H9 (cell line): ENCODE measurements at regions not wholly inside any gene's neighbourhood (a gene's known extent, or its start where the extent isn't known, plus 50 kb on each side); places are given as distances from the start of the nearest gene placed in this dataset.

Experiments
- DNase-seq: peaks from one replicate; pipeline ENCODE4 v3.0.0-alpha.2; 2017
- H2AFZ ChIP-seq: one replicate; pipeline ENCODE4 v1.6.1; 2013; ENCODE audit warnings: mild to moderate bottlenecking, low read length, control low read depth, moderate library complexity
- H2AK5ac ChIP-seq: 2 replicates; pipeline ENCODE4 v1.6.1; 2013; ENCODE audit warnings: low read length, control low read depth, mixed read lengths; ENCODE audit not compliant: insufficient read length
- H2BK120ac ChIP-seq: one replicate; pipeline ENCODE4 v1.6.1; 2013; ENCODE audit warnings: low read depth, mild to moderate bottlenecking, low read length, control low read depth, inconsistent platforms; ENCODE audit not compliant: poor library complexity, severe bottlenecking
- H2BK12ac ChIP-seq: 2 replicates; pipeline ENCODE4 v1.6.1; 2013; ENCODE audit warnings: low read length, control low read depth, mixed read lengths, low read depth; ENCODE audit not compliant: insufficient read length
- H2BK15ac ChIP-seq: 2 replicates; pipeline ENCODE4 v1.6.1; 2013; ENCODE audit warnings: low read depth, low read length, control low read depth
- H2BK20ac ChIP-seq: one replicate; pipeline ENCODE4 v1.6.1; 2013; ENCODE audit warnings: low read depth, mild to moderate bottlenecking, low read length, control low read depth, inconsistent platforms; ENCODE audit not compliant: poor library complexity, severe bottlenecking
- H2BK5ac ChIP-seq: 2 replicates; pipeline ENCODE4 v1.6.1; 2013; ENCODE audit warnings: low read length, control low read depth, mixed read lengths; ENCODE audit not compliant: insufficient read length
- H3K14ac ChIP-seq: 2 replicates; pipeline ENCODE4 v1.6.1; 2013; ENCODE audit warnings: low read length, control low read depth; ENCODE audit not compliant: insufficient read depth
- H3K18ac ChIP-seq: 2 replicates; pipeline ENCODE4 v1.6.1; 2013; ENCODE audit warnings: low read depth, mild to moderate bottlenecking, mixed read lengths, low read length, control low read depth; ENCODE audit not compliant: insufficient read length
- H3K23ac ChIP-seq: 2 replicates; pipeline ENCODE4 v1.6.1; 2013; ENCODE audit warnings: low read length, control low read depth, mixed read lengths, low read depth; ENCODE audit not compliant: insufficient read length
- H3K23me2 ChIP-seq: 2 replicates; pipeline ENCODE4 v1.6.1; 2013; ENCODE audit warnings: low read depth, mild to moderate bottlenecking, mixed read lengths, low read length, control low read depth; ENCODE audit not compliant: insufficient read length, poor library complexity, severe bottlenecking
- H3K27ac ChIP-seq: 2 replicates; pipeline ENCODE4 v1.5.1; 2013; ENCODE audit warnings: low read length, control low read depth, mixed read lengths, low read depth; ENCODE audit not compliant: insufficient read length
- H3K27me3 ChIP-seq: 2 replicates; pipeline ENCODE4 v1.6.1; 2013; ENCODE audit warnings: low read length, control low read depth, inconsistent platforms; ENCODE audit not compliant: insufficient read depth
- H3K4ac ChIP-seq: 2 replicates; pipeline ENCODE4 v1.6.1; 2013; ENCODE audit warnings: low read depth, mild to moderate bottlenecking, control low read depth, inconsistent platforms, low read length, moderate library complexity
- H3K4me1 ChIP-seq: 2 replicates; pipeline ENCODE4 v1.6.1; 2013; ENCODE audit warnings: low read length, control low read depth, inconsistent platforms; ENCODE audit not compliant: insufficient read depth
- H3K4me2 ChIP-seq: 2 replicates; pipeline ENCODE4 v1.6.1; 2013; ENCODE audit warnings: low read length, control low read depth, mixed read lengths; ENCODE audit not compliant: insufficient read length, insufficient read depth
- H3K56ac ChIP-seq: 2 replicates; pipeline ENCODE4 v1.6.1; 2013; ENCODE audit warnings: low read depth, mild to moderate bottlenecking, mixed read lengths, low read length, control low read depth; ENCODE audit not compliant: insufficient read length
- H3K79me1 ChIP-seq: 2 replicates; pipeline ENCODE4 v1.6.1; 2013; ENCODE audit warnings: low read depth, mild to moderate bottlenecking, moderate library complexity, low read length, control low read depth, inconsistent platforms; ENCODE audit not compliant: insufficient read depth, poor library complexity, severe bottlenecking
- H3K79me2 ChIP-seq: 2 replicates; pipeline ENCODE4 v1.6.1; 2013; ENCODE audit warnings: low read length, control low read depth, inconsistent platforms; ENCODE audit not compliant: insufficient read depth
- H3K9ac ChIP-seq: 2 replicates; pipeline ENCODE4 v1.6.1; 2013; ENCODE audit warnings: low read length, control low read depth, mixed read lengths; ENCODE audit not compliant: insufficient read length; ENCODE audit errors: extremely low read depth
- H3K9me3 ChIP-seq: one replicate; pipeline ENCODE4 v1.6.1; 2013; ENCODE audit warnings: low read depth, low read length, inconsistent platforms; ENCODE audit not compliant: control insufficient read depth
- H3T11ph ChIP-seq: one replicate; pipeline ENCODE4 v1.6.1; 2013; ENCODE audit warnings: mild to moderate bottlenecking, low read length, control low read depth, inconsistent platforms
- H4K20me1 ChIP-seq: one replicate; pipeline ENCODE4 v1.6.1; 2013; ENCODE audit not compliant: control insufficient read depth, insufficient read length, insufficient read depth
- H4K5ac ChIP-seq: 2 replicates; pipeline ENCODE4 v1.6.1; 2013; ENCODE audit warnings: low read depth, mild to moderate bottlenecking, mixed read lengths, low read length, control low read depth; ENCODE audit not compliant: insufficient read length
- H4K8ac ChIP-seq: replicated peaks from 2 replicates; pipeline ENCODE4 v1.6.1; 2013; ENCODE audit warnings: low read length, control low read depth, mixed read lengths, low read depth; ENCODE audit not compliant: insufficient read length
- H4K91ac ChIP-seq: 2 replicates; pipeline ENCODE4 v1.6.1; 2013; ENCODE audit warnings: low read depth, mild to moderate bottlenecking, moderate library complexity, mixed read lengths, low read length, control low read depth; ENCODE audit not compliant: insufficient read length
- H3K27ac Mint-ChIP-seq, 3 experiments: 2 replicates in 2 of 3; 3 replicates in 1 of 3; pipeline ENCODE4 v1.8.0; 2020 to 2021; ENCODE audit warnings: mixed read lengths in 3 of 3, mild to moderate bottlenecking in 1 of 3, moderate library complexity in 1 of 3
- H3K27me3 Mint-ChIP-seq: 2 replicates; pipeline ENCODE4 v1.8.0; 2021; ENCODE audit warnings: low read depth, mild to moderate bottlenecking, moderate library complexity, mixed read lengths
- H3K36me3 Mint-ChIP-seq, 3 experiments: 2 replicates in 2 of 3; 3 replicates in 1 of 3; pipeline ENCODE4 v1.8.0; 2020 to 2021; ENCODE audit warnings: low read depth in 3 of 3, mixed read lengths in 3 of 3; ENCODE audit not compliant: insufficient read depth in 1 of 3
- H3K4me1 Mint-ChIP-seq, 2 experiments: 2 replicates each; pipeline ENCODE4 v1.8.0; 2020; ENCODE audit warnings: mixed read lengths in 2 of 2
- H3K4me3 Mint-ChIP-seq, 2 experiments: 2 replicates in 1 of 2; 3 replicates in 1 of 2; pipeline ENCODE4 v1.8.0; 2020 to 2021; ENCODE audit warnings: mild to moderate bottlenecking in 2 of 2, mixed read lengths in 2 of 2, moderate library complexity in 1 of 2
- H3K9me3 Mint-ChIP-seq, 2 experiments: 2 replicates in 1 of 2; 3 replicates in 1 of 2; pipeline ENCODE4 v1.8.0; 2020; ENCODE audit warnings: mild to moderate bottlenecking in 2 of 2, mixed read lengths in 2 of 2, moderate library complexity in 1 of 2
- WGBS: extraction: QIAGEN DNeasy Blood & Tissue Kit; methylation state at CpG from one replicate; pipeline ENCODE4 v1.1.7; 2013; ENCODE audit warnings: missing lambda C conversion rate, low lambda C conversion rate, mixed read lengths; ENCODE audit not compliant: insufficient read length; ENCODE audit errors: extremely low coverage; 5-methylcytosine and 5-hydroxymethylcytosine counted together
- TF ChIP-seq, protein P1 (sequence below): fragments of 200-600 bp; sonication (generic); conservative IDR thresholded peaks from 3 replicates; pipeline ENCODE4 v1.8.0; 2021; ENCODE audit warnings: antibody characterized with exemption, mild to moderate bottlenecking

DNA sequence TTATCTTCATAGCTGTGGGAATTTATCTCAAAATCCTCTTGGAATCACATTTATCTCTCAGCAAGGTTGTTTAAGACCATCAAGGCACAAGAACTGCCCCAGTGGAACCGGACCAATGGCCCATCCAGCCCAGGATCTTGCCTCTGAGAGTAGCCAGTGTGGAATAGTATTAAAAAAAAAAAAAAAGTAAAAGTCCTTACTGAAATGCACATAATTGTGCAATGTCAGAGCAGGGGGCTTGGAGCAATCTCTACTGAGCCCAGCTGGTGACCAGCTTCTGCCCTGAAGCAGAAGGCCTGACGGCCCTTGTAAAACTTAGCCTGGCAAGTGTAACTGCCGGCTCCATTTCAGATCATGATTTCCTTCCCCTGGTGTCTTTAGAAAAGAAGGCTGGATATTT lies 355.6 kb upstream of the PIK3C3 start:
- H3K18ac ChIP-seq: no peak overlapping the region
- no CpG with 5 or more reads among the region's 3 CpGs for WGBS
- H3K56ac ChIP-seq: no peak overlapping the region
- H3K4ac ChIP-seq: no peak overlapping the region
- TF ChIP-seq, protein P1, sequence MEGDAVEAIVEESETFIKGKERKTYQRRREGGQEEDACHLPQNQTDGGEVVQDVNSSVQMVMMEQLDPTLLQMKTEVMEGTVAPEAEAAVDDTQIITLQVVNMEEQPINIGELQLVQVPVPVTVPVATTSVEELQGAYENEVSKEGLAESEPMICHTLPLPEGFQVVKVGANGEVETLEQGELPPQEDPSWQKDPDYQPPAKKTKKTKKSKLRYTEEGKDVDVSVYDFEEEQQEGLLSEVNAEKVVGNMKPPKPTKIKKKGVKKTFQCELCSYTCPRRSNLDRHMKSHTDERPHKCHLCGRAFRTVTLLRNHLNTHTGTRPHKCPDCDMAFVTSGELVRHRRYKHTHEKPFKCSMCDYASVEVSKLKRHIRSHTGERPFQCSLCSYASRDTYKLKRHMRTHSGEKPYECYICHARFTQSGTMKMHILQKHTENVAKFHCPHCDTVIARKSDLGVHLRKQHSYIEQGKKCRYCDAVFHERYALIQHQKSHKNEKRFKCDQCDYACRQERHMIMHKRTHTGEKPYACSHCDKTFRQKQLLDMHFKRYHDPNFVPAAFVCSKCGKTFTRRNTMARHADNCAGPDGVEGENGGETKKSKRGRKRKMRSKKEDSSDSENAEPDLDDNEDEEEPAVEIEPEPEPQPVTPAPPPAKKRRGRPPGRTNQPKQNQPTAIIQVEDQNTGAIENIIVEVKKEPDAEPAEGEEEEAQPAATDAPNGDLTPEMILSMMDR: no peak
- H3K4me2 ChIP-seq: no peak overlapping the region
- H3K23me2 ChIP-seq: no peaks in the 10 kb centered on the region
- H3K14ac ChIP-seq: no peak overlapping the region
- Mint-ChIP-seq H3K36me3 (no peaks in the 10 kb centered on the region), H3K4me3 (no peak overlapping the region), H3K27ac (no peak overlapping the region), H3K4me1 (peaks cover 10 to 11% of the 10 kb centered on the region in 2 experiments), H3K9me3 (no peaks in the 10 kb centered on the region), H3K27me3 (no peaks in the 10 kb centered on the region)
- no peaks in the 10 kb centered on the region for H3K27me3 ChIP-seq
- no peak overlapping the region for H3T11ph ChIP-seq
- H4K91ac ChIP-seq: no peak overlapping the region
- H3K9ac ChIP-seq: no peak overlapping the region
- no peak for DNase-seq
- H3K27ac ChIP-seq: no peak overlapping the region
- H2BK120ac ChIP-seq: no peak overlapping the region
- H2BK20ac ChIP-seq: no peak overlapping the region
- H2BK12ac ChIP-seq: no peak overlapping the region
- H4K8ac ChIP-seq: no peak overlapping the region
- H2BK15ac ChIP-seq: no peak overlapping the region
- H3K23ac ChIP-seq: no peak overlapping the region
- no peaks in the 10 kb centered on the region for H3K79me2 ChIP-seq
- no peak overlapping the region for H2AFZ ChIP-seq
- H4K5ac ChIP-seq: no peak overlapping the region
- no peak overlapping the region for H2AK5ac ChIP-seq
- H3K4me1 ChIP-seq: no peaks in the 10 kb centered on the region
- no peaks in the 10 kb centered on the region for H3K79me1 ChIP-seq
- H2BK5ac ChIP-seq: no peak overlapping the region
- H4K20me1 ChIP-seq: no peaks in the 10 kb centered on the region
- no peaks in the 10 kb centered on the region for H3K9me3 ChIP-seq
